ENCODE measurements at regions not wholly inside any gene's neighbourhood (a gene's known extent, or its start where the extent isn't known, plus 50 kb on each side); places are given as distances from the start of the nearest gene placed in this dataset.

DNA sequence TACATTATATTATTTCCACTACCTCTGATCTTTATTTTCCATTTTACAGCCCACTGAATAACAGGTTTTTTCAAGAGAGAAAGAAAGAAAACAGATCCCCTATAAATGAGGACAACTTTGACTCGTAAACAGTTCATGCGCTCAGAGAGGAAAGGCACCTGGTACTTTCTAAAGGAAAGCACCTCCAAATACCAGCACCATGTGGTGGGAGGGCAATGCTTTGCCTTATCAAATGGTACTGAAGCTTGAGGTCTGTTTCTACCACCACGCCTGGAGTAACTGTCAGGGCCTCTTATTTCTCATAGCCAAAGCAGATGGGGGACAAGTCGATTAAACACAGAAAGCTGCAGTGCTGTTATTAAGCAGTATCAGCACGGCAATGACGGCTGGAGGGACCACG, 510.3 kb upstream of the ZFHX3 start:
- Histone ChIP-seq H3K4me1 (no peaks in the 10 kb centered on the region), H3K9me3 (no peaks in the 10 kb centered on the region), H3K4me3 (no peak overlapping the region), H3K27ac (no peak overlapping the region), H3K36me3 (ENCODE audit: insufficient read depth in 1 of 2, low read depth in 1 of 2) (no peaks in the 10 kb centered on the region), H3K27me3 (ENCODE audit: insufficient read depth in 3 of 3, low read length in 2 of 3) (no peaks in the 10 kb centered on the region)
- DNase-seq (no peak), ATAC-seq (no peak)
- intact Hi-C loops (cut with DNase I) = no loop called here
- TF ChIP-seq, protein P1, sequence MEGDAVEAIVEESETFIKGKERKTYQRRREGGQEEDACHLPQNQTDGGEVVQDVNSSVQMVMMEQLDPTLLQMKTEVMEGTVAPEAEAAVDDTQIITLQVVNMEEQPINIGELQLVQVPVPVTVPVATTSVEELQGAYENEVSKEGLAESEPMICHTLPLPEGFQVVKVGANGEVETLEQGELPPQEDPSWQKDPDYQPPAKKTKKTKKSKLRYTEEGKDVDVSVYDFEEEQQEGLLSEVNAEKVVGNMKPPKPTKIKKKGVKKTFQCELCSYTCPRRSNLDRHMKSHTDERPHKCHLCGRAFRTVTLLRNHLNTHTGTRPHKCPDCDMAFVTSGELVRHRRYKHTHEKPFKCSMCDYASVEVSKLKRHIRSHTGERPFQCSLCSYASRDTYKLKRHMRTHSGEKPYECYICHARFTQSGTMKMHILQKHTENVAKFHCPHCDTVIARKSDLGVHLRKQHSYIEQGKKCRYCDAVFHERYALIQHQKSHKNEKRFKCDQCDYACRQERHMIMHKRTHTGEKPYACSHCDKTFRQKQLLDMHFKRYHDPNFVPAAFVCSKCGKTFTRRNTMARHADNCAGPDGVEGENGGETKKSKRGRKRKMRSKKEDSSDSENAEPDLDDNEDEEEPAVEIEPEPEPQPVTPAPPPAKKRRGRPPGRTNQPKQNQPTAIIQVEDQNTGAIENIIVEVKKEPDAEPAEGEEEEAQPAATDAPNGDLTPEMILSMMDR (IDR thresholded peaks at IDR 0.05) = no peak
- WGBS, 3 donors = 80 to 91% (median 82%) methylated on average over 7 of the region's 7 CpGs

- H3K4me3 ChIP-seq = no peak overlapping the region
- intact Hi-C loops (cut with DNase I) = no loop called here
- no peak for DNase-seq
Measured at GRCh38 chr16:73553941-73554660, 506.2 kb upstream of the ZFHX3 start.

DNA sequence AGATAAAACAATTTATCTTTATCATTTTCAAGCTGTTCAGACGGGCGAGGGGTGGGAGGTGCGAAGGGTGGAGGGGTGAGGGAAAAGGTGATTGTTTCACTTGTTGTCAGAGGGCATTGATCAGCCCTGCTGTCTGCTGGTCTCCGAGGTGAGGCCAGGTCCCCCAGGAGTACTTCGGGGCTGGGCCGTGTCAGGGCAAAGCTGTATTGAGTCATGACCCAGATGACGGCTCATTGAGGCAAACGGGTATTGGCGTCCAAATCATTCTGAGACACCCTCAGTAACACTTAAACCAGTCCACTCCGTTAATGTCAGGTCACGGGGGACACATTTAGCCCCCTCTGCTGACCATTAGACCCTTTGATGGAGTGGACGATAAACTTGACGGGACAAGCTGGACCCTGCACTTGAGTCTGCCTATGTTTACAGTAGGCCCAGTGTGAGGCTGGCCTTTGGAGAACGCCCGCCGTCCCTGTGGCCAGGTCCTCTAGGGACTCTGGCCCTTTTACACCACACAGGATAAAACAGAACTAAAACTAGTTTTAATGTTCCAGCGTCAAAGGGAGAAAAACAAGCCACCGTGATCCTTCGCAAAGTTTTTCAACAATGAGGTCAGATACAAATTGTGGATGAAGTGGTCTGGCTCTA, 502.2 kb upstream of the ZFHX3 start:
- H3K27me3 ChIP-seq (ENCODE audit: insufficient read depth in 3 of 3, low read length in 2 of 3) = peaks cover 2 to 4% (median 3%) of the 10 kb centered on the region in 3 donors
- no peaks in the 10 kb centered on the region for H3K9me3 ChIP-seq
- no peak overlapping the region for H3K4me3 ChIP-seq
- WGBS, 3 donors = 85 to 91% (median 88%) methylated on average over 19 of the region's 19 CpGs
- TF ChIP-seq, protein P1 (IDR thresholded peaks at IDR 0.05) = no peak
- H3K4me1 ChIP-seq = no peaks in the 10 kb centered on the region
- no peak overlapping the region for H3K27ac ChIP-seq
- intact Hi-C loops (cut with DNase I) = no loop called here
- DNase-seq = no peak
- ATAC-seq = no peak
- H3K36me3 ChIP-seq (ENCODE audit: insufficient read depth in 1 of 2, low read depth in 1 of 2) = no peaks in the 10 kb centered on the region

More at GRCh38 chr16:73553941-73554660, 506.2 kb upstream of the ZFHX3 start:
- no peaks in the 10 kb centered on the region for H3K4me1 ChIP-seq
- TF ChIP-seq, protein P1 (IDR thresholded peaks at IDR 0.05) = no peak
- H3K27me3 ChIP-seq (ENCODE audit: insufficient read depth in 3 of 3, low read length in 2 of 3) = no peaks in the 10 kb centered on the region
- H3K9me3 ChIP-seq = no peaks in the 10 kb centered on the region
- H3K27ac ChIP-seq = no peak overlapping the region
- WGBS, 3 donors = 76 to 81% (median 79%) methylated on average over 10 of the region's 10 CpGs
- no peak for ATAC-seq
- H3K36me3 ChIP-seq (ENCODE audit: insufficient read depth in 1 of 2, low read depth in 1 of 2) = no peaks in the 10 kb centered on the region

DNA sequence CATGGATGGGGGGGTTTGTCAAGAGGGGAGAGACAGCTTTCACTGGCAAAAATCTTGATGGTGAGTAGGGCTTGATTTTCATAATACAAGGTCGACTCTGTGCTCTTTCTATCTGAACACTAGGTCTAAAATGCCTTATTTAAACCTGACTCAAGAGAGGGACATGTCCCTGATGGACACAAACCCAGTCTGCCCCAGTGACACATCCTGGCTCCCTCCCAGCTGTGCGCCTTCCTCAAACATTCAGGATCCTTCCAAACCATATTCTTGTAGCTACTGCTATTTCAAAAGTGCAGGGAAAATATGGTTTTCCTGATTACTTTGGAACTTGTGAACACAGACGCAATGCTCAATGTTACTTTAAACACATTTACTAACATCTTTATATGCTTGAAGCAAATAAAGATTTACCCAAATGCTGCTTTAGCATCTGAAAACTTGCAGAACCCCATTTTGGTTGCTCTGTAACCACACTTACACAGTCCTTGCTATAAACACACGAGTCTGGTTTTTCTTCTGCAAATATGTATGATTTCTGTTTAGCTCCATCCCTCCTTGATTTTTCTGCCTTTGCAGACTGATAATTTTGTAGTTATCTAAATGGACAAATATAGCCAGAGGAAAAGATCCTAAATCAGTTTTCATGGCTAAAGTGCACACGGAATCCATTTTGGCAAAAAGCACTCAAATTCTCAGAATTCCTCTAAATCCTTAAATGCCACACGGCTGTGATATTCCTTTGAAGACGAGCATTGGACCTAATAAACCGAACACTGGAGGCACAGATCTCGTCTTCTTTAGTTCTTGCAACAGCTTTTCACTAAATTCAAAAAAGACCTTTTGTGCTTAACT, 499.9 kb upstream of the ZFHX3 start:
- H3K4me3 ChIP-seq = no peak overlapping the region
- TF ChIP-seq, protein P1 (IDR thresholded peaks at IDR 0.05) = no peak
- no peaks in the 10 kb centered on the region for H3K36me3 ChIP-seq (ENCODE audit: insufficient read depth in 1 of 2, low read depth in 1 of 2)
- H3K27me3 ChIP-seq (ENCODE audit: insufficient read depth in 3 of 3, low read length in 2 of 3) = peaks cover 3 to 14% (median 5%) of the 10 kb centered on the region in 3 donors
- intact Hi-C loops (cut with DNase I) = no loop called here
- no peak for ATAC-seq
- no peak overlapping the region for H3K27ac ChIP-seq
- no peaks in the 10 kb centered on the region for H3K9me3 ChIP-seq
- no peaks in the 10 kb centered on the region for H3K4me1 ChIP-seq
- DNase-seq = no peak
- 41 to 50% (median 42%) methylated on average over 9 of the region's 9 CpGs for WGBS, 3 donors

Data from psoas muscle (tissue), 7 donors.